PC-3 (cell line): ENCODE measurements at regions not wholly inside any gene's neighbourhood (a gene's known extent, or its start where the extent isn't known, plus 50 kb on each side); places are given as distances from the start of the nearest gene placed in this dataset.

Experiments
- EZH2 ChIP-seq: fragments of 300-600 bp; sonication (generic); IDR thresholded peaks from one replicate; pipeline ENCODE4 v1.6.1; 2017; ENCODE audit warnings: antibody characterized with exemption, mild to moderate bottlenecking, low read length; ENCODE audit not compliant: unreplicated experiment
- TF ChIP-seq, protein P1 (sequence below): fragments of 300-600 bp; sonication (generic); conservative IDR thresholded peaks from 2 replicates; pipeline ENCODE4 v1.5.1; 2017; ENCODE audit warnings: antibody characterized with exemption, low read depth, mild to moderate bottlenecking, low read length

DNA sequence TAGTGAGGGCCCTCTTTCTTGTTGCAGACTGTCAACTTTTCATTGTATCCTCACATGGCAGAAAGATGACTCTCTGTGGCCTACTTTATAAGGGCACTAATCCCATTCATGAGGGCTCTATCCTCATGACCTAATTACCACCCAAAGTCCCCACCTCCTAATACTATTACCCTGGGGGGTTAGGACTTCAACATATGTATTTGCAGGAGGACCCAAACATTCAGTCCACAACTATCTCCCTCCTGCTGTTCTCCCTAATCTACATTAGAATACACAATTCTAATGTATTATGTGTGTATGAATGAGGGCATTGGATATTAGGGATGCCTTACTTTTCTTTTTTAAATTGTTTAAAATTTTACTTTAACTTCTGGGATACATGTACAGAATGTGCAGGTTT lies 246.0 kb upstream of the TANK start:
- no peak for TF ChIP-seq EZH2
- TF ChIP-seq, protein P1, sequence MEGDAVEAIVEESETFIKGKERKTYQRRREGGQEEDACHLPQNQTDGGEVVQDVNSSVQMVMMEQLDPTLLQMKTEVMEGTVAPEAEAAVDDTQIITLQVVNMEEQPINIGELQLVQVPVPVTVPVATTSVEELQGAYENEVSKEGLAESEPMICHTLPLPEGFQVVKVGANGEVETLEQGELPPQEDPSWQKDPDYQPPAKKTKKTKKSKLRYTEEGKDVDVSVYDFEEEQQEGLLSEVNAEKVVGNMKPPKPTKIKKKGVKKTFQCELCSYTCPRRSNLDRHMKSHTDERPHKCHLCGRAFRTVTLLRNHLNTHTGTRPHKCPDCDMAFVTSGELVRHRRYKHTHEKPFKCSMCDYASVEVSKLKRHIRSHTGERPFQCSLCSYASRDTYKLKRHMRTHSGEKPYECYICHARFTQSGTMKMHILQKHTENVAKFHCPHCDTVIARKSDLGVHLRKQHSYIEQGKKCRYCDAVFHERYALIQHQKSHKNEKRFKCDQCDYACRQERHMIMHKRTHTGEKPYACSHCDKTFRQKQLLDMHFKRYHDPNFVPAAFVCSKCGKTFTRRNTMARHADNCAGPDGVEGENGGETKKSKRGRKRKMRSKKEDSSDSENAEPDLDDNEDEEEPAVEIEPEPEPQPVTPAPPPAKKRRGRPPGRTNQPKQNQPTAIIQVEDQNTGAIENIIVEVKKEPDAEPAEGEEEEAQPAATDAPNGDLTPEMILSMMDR, result no peak
